H1 (cell line): ENCODE measurements at regions not wholly inside any gene's neighbourhood (a gene's known extent, or its start where the extent isn't known, plus 50 kb on each side); places are given as distances from the start of the nearest gene placed in this dataset.

Experiments
- CTCF ChIP-seq, 3 experiments: IDR thresholded peaks; 1 replicate in 2 of 3; 2 replicates in 1 of 3; pipeline versions ENCODE4 v1.5.1 to v1.6.1; 2011; ENCODE audit warnings: low read length in 3 of 3, mild to moderate bottlenecking in 3 of 3, inconsistent platforms in 2 of 3, low read depth in 1 of 3, moderate library complexity in 1 of 3; ENCODE audit not compliant: insufficient read depth in 1 of 3; ENCODE audit errors: control extremely low read depth in 1 of 3
- TAF1 ChIP-seq: IDR thresholded peaks from 2 replicates; pipeline ENCODE4 v1.6.1; 2011; ENCODE audit warnings: mild to moderate bottlenecking, low read depth, low read length

- no peak for TF ChIP-seq CTCF (IDR thresholded peaks at IDR 0.05; ENCODE audit: control extremely low read depth in 1 of 3, insufficient read depth in 1 of 3, low read depth in 1 of 3, low read length in 3 of 3)
- TF ChIP-seq TAF1 = no peak
Measured at GRCh38 chr6:2497922-2498623, 252.6 kb downstream of the MYLK4 start.
